ENCODE measurements at regions not wholly inside any gene's neighbourhood (a gene's known extent, or its start where the extent isn't known, plus 50 kb on each side); places are given as distances from the start of the nearest gene placed in this dataset.

GRCh38 chr18:65548316-65548715 is 202.5 kb upstream of the CDH7 start:
- Histone ChIP-seq H4K20me1 (ENCODE audit: control insufficient read depth, insufficient read depth, insufficient read length) (no peaks in the 10 kb centered on the region), H3K79me1 (ENCODE audit: insufficient read depth, low read depth, low read length, poor library complexity, severe bottlenecking) (no peaks in the 10 kb centered on the region), H3K4me2 (ENCODE audit: insufficient read depth, insufficient read length, low read length) (no peak overlapping the region), H3K79me2 (ENCODE audit: insufficient read depth, low read length) (no peaks in the 10 kb centered on the region), H3K23me2 (ENCODE audit: insufficient read length, low read depth, low read length, poor library complexity, severe bottlenecking) (no peaks in the 10 kb centered on the region), H2BK15ac (ENCODE audit: low read depth, low read length) (no peak overlapping the region), H4K5ac (ENCODE audit: insufficient read length, low read depth, low read length) (no peak overlapping the region), H3K4ac (ENCODE audit: low read depth, low read length) (no peak overlapping the region), H3K56ac (ENCODE audit: insufficient read length, low read depth, low read length) (no peak overlapping the region), H2BK5ac (ENCODE audit: insufficient read length, low read length) (no peak overlapping the region), H4K8ac (replicated peaks; ENCODE audit: insufficient read length, low read depth, low read length) (no peak overlapping the region), H3K9ac (ENCODE audit: extremely low read depth, insufficient read length, low read length) (no peak overlapping the region), H2BK20ac (ENCODE audit: low read depth, low read length, poor library complexity, severe bottlenecking) (no peak overlapping the region), H3K18ac (ENCODE audit: insufficient read length, low read depth, low read length) (no peak overlapping the region), H3K23ac (ENCODE audit: insufficient read length, low read depth, low read length) (no peak overlapping the region), H4K91ac (ENCODE audit: insufficient read length, low read depth, low read length) (no peak overlapping the region), H2AK5ac (ENCODE audit: insufficient read length, low read length) (no peak overlapping the region), H3K27me3 (ENCODE audit: insufficient read depth, low read length) (no peaks in the 10 kb centered on the region), H3K9me3 (ENCODE audit: control insufficient read depth, low read depth, low read length) (no peaks in the 10 kb centered on the region), H3K14ac (ENCODE audit: insufficient read depth, low read length) (no peak overlapping the region), H2BK120ac (ENCODE audit: low read depth, low read length, poor library complexity, severe bottlenecking) (no peak overlapping the region), H3K27ac (ENCODE audit: insufficient read length, low read depth, low read length) (no peak overlapping the region), H3K4me1 (ENCODE audit: insufficient read depth, low read length) (no peaks in the 10 kb centered on the region), H2BK12ac (ENCODE audit: insufficient read length, low read depth, low read length) (no peak overlapping the region), H3T11ph (ENCODE audit: low read length) (no peak overlapping the region), H2AFZ (ENCODE audit: low read length) (no peak overlapping the region)
- no CpG with 5 or more reads among the region's 3 CpGs for WGBS (ENCODE audit: extremely low coverage, insufficient read length, low lambda C conversion rate)
- H3K4me3 Mint-ChIP-seq = no peak overlapping the region
- no peak for TF ChIP-seq CTCF (conservative IDR thresholded peaks at IDR 0.05)
- no peaks in the 10 kb centered on the region; a peak in 1 of 5 replicates for H3K9me3 Mint-ChIP-seq
- H3K27ac Mint-ChIP-seq = no peak overlapping the region
- DNase-seq = no peak
- no peaks in the 10 kb centered on the region for H3K27me3 Mint-ChIP-seq (ENCODE audit: low read depth)
- no peaks in the 10 kb centered on the region for H3K4me1 Mint-ChIP-seq
- no peaks in the 10 kb centered on the region for H3K36me3 Mint-ChIP-seq (ENCODE audit: insufficient read depth in 1 of 3, low read depth in 3 of 3)
